ENCODE measurements at regions not wholly inside any gene's neighbourhood (a gene's known extent, or its start where the extent isn't known, plus 50 kb on each side); places are given as distances from the start of the nearest gene placed in this dataset.

DNA sequence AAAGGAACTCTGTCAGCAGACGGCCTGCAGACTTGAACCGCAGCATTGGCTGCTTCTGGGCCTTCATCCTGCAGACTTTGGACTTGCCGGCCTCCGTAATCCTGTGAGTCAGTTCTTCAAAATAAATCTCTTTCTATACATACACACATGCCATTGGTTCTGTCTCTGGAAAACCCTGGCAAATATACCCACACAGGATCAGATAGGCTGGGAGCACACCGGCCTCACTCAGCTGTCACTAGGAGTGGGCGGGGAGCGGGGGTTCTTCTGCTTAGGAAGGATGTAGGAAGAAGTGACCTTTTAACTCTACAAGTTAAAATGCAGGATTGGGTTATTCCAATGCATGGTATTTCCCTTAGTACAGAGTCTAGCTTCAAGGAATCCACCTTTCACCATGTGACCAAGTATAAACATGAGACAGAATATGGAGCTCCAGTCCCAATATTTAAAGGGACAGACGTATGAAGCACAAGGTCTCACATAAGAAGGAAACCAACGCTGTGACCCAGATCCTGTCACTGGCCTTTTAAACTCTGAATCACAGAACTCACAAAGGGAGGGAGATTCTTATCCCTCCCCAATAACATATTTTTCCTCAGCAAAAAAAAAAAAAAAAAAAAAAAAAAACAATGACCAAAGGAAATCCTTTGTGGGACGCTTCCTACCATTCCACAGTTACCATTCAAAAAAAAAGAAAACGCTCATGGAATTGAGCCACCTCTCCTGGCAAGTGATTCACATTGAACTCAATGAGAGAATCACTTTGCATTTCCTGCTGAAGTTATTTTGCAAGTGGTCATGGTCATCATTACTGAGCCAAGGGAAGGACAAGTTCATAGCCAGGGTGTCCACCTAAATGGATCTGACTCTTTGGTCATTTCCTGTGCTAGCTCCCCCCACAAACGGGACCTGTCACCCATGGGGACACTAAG, 352.9 kb downstream of the FOXO1 start:
- peak; percentile 46 for DNase-seq

DNA sequence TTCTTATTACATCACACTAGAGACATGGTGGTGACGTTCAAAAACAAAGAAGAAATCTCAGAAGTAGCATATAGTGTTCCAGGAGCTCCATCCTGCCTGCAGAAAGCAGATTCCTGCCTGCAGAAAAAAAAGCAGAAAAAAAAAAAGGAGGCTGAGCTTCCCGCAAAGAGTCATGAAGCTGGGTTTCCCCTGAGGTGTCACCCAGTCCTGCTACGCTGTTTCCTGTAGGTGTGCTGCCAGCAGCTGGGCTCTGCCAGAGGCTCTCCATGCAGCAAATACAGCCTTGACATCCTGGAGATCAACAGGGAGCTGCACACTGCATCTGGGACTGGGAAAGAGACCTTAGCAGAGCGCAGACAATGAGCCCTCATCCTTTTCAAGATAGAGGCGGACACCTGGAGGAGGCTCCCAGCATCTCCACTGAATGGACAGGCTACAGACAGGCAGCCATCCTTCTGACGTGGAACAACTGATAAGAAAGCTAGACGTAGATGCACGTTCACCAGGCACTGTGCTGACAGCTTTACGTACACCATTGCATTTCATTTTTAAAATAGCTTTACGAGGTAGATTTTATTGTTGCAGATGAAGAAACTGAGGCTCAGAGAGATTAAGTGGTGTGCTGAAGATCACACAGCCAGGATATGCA, 350.9 kb downstream of the FOXO1 start:
- DNase-seq, result no peak

DNA sequence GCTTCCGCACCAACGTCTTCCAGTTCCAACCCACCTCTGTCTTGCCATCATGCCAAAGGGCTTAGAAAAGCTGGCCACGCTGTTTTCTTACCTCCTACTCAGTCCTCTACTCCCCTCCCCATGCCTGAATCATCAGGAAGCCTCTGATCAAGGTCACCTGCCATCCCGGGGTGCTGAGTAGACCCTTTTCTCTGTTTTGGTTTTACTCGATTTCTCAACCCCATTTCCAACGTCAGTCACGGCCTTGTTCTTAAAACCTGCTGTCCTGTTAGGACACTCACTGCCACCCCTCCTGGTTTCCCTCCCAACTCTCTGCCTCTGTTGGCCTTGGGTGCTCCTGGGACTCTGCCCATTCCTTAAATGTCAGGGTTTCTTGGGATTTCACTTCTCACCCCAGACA, 350.1 kb downstream of the FOXO1 start:
- DNase-seq, result no peak

DNA sequence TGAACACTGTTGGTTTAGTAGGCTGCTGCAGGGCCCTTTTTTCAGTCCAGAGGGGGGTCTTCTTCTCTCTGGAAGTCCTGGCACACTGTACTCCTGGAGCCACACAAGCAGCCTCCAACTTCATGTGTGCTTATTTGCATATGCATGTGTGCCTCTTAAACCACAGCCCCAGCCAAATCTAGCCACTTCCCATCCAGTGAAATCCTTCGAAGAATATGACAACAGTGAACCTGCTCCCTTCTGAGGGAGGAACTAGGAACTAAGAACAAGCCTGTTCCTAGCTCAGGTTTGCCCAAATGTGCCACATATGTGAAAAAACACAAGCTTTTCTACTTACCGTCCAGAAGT, 348.5 kb downstream of the FOXO1 start:
- no peak for DNase-seq

DNA sequence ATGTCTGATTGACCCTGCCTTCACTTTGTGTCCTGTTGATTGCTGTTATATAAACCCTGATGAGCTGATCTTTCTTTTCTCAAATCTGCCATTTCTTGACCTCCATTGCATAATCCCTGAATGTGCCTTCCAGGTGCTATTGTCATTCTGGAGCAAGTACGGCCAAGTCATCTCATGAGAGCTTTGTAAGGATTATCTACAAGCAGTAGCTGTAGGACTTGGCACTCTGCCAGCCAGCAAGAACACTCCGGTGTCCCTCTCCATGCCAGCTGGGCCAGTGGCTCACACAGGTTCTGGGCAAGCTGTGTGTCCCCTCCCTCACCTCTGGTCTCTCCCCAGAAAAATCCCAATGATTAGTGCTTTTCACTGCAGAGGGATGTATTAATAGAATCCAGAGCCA, 348.1 kb downstream of the FOXO1 start:
- no peak for DNase-seq

DNA sequence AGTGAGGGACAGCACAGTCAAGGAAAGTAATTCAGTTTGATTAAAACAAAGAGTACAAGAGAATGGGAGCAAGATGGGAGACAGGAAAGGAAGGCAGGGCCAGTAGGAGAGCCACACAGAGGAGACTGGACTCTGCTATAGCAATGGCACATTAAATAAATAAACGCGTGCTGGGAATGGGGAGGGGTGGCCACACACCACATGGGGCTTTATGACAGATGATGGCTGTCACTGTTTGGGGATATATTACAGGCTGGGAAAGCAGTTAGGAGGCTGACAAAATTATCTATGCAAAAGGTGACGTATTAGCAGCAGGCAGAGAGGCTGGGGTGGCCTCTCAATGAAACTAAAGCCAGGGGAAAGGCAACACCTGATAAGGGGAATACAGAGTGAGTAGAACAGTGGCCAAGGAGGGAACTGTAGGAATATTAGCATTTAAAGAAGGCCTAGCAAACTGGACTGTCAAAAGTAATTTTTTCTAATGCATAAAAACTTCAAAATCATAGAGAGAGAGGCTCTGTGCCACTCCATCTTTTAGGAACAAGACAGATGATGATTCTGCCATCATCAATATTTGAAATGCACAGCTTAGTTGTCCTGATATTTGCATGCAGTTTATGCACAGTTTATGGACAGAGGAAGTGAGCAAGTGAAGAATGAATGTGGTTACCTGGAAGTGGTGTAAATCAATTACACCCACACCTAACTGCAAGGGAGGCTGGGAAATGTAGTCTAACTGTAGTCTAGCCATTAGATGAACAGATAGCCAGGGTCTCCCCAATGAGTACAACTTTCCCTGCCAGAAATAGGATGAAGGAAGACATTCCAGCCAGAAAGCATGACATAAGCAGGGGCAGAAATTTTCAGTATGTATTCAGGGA, 346.5 kb downstream of the FOXO1 start:
- no peak for DNase-seq

DNA sequence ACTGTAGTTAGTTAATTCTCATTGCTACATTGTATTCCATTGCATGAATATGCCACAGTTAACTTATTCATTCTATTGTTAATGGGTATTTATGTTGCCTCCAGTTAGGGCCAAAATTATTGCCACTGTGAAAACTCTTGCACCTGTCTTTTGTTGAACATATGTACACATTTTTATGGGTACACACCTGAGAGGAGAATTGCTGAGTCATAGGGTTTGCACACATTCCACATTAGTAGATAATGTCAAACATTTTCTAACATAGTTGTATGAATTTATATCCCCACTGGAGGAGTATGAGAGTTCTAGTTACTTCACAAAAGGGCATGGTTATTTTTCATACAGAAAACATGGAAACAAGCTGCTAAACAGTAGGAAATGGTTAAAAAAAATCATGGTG, 338.4 kb downstream of the FOXO1 start:
- DNase-seq, result no peak

DNA sequence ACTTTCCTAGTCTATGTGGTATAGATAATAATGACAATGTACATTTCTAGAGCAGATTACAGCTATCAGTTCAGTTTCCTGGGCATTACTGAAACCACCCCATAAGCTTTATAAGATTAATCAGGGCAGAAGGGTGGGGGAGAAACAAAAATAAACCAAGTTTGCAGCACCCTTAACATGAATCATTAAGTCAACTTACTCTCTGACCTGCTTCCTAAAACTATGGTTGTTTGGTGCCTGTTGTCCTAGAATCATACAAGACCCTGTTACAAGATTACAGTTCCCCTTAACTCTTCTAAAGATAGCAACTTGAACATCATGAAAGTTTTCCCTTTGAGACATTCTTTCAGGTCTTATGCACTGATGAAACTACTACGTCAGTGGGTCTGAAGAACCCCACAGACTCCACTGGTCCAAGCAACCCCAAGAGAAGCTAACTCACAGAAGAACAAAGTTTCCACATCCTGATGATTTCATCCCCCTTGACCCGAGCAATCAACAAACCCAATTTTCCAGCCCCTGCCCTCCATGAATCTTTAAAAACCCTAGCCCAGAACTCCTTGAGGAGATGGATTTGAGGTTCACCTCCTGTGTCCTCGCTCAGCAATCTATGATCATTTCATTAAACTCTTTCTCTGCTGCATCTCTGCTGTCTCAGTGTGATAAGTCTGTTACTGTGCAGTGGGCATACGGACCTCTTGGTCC, 336.5 kb downstream of the FOXO1 start:
- DNase-seq, result no peak

DNA sequence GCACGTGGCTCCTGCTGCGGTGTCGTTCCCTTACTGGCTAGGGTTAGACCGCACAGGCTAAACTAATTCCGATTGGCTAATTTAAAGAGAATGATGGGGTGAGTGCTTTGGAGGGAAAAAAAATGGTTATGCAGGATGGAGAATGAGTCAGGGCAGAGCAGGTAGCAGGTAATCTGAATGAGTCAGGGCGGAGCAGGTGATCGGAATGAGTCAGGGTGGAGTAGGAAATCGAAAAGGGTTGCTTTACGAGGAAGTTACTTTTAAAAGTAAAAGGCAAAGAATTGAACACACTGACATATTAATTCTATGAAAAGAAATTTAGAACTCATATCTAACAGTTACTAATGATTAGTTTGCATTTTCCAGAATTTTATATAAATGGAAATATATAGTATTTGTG, 335.5 kb downstream of the FOXO1 start:
- DNase-seq, result no peak

DNA sequence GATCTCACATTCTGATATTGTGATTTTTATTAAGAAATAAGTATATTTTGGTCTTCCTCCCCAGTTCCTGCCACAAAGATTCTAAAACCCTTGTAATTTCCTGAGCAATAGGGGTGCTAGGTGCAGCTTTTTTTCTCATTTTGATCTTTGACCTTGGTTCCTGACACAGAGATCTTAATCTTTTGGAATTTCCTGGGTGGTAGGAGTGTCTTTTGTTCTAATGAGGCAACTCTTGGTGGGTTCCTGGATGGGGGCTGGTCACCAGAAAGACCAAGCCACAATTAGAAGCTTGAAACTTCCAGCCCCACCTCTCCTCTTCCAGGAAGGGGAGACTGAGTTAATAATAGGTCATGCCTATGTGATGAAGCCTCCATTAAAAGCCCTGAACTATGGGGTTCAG, 334.6 kb downstream of the FOXO1 start:
- no peak for DNase-seq

DNA sequence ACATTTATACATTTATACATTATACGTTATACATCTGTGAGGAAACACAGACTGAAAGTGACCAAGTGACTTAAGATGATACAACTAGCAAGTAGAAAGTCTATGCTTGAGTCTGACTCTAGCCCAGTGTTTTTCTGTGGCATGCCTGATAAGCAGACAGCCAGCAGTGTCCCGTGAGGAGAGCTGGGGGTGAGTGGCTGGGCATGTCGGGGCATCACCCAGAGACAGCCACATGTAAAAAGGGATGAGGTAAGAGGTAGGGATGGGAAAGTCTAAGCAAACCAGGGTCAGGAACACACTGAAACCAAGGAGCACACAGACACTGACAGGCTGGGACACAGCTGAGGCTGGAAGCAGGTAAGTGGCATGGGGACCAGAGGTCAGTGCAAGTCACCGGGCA, 333.2 kb downstream of the FOXO1 start:
- DNase-seq, result no peak

DNA sequence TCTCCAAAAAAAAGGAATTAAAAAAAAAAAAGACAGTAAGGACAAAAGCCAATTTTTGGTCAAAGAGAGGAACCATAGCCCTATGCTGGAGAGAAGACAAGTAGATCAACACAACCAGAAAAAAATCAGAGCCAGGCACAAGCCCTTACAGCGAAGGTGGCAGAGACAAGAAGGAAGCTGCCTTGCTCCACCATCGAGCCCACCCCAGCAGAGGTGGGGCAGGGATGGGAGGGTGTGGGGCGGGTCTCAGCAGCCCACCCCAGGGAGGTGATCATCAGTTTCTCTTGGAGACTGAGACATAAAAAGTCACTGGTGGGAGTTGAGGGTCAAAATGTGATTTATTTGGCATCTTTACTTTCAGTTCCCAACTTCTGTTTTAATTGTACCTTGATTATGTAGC, 332.4 kb downstream of the FOXO1 start:
- DNase-seq, result no peak

DNA sequence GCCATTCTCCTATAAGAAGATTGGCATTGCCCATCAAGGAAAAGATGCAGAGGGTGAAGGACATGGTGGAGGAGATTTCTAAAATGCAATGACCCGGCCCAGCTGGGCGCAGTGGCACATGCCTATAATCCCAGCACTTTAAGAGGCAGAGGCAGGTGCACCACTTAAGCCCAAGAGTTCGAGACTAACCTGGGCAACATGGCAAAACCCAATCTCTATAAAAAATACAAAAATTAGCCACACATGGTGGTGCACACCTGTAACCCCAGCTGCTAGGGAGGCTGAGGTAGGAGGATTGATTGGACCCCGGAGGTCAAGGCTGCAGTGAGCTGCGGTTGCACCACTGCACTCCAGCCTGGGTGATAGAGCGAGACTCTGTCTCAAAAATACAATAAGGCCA, 331.8 kb downstream of the FOXO1 start:
- DNase-seq, result no peak

DNA sequence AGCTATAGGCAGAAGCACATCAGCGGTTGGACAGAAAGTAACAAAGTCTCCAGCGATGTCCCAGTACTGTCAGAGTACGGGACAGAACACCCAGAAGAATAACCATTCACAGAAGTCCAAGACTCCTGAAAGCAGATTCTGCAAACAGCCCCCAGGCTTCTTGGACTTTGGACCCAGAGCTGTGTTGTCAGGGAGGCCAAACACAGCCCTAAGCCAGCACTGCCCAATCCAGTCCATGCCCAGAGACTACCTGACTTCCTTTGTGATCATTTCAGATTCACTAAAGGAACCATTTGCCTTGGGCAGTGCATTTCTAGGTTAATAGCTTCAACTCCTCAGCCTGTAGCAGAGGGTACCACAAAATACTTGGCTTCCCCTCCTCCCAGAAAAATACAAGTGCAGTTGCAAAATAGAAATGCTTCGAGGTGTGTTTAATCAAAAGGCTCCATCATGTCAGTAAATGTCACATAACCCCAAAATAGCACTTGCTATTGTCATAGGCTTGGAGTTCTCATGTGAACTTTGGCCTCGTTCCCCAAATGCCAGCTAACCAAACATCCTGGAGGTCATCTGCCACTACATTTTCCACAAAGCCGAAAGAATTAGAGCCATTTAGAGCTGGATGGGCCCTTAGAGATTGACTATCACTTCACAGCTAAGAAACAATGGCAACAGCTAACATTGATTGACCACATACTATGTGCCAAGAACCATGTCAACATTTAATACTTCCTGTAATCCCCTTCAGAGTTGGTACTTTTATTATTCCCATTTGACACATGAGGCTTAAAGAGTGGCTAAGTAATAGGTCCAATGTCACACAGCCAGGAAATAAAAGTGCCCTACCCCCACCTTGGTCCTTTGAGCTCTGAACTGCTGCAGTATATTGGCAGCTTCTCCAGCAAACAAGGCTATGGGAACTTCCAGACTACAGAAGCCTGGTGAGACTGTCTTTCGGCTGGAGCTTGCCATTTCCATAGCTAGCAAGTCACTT, 329.9 kb downstream of the FOXO1 start:
- DNase-seq, result peak; percentile 37

DNA sequence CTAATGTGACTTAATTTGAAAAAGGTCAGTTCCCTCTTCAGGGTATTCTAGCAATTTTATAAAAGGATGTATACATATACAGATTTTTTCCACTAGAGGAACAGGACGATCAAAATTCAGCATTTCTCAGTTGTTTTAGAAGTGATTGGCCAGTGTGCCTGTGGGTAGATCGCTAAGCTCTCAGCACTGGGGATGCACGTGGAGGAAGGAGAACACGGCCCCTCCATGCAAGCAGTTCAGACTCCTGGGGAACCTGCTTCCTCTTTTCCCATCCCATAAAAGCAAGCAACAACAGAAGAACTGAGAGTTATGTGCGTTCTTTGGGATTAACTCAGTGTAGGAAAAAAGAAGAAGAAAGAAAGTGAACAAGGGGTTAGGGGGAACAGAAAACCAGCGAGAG, 328.8 kb downstream of the FOXO1 start:
- DNase-seq, result no peak

DNA sequence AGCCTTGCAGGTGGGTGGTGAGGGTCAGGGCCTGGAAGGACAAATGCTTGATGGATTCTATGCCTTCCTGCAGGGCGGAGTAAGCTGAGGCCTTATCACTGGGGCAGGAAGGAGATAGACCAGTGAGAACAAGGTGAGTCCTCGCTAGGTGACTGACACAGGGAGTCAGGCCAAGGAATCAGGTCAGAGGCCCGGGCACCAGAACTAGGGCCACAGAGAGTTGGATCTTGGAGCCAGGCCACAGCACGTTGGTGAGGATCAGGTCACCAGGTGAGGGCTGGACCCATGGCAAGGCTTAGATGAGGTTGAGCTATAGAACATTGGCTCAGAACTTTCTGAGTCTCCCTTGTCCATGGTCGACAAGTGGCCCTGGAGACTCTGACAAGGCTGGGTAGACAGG, 328.2 kb downstream of the FOXO1 start:
- no peak for DNase-seq

DNA sequence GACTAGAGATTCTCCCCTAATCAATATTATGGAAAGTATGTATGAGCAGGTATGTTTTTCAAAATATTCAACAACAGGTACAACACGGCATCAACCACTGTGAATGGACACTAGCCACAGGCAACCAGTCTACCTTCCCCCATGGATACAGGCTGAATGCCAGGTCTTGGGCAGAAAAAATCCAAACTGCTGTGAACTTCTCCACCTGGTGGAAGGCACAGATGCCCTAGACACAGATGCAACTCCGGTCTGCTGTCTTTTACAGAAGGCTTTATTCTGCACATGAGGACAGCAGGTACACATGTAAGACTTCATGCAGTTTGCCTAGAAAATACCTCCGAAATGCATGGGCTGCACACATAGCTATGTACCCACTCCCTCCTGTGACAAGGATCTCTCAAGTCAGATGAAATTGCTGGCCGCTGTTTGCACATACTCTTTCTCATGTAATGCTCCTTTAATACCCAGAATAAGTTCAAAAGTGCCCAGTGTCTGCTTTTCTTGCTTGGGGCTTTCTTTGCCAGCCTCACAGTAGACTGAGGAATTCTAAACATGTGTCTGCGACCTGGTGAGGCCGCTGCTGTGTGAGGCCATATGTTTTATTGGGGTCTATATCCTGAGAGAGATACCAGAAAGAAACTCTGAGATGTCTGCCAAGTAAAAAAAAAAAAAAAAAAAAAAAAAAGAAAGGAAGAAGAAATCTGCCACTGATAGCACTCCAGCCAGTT, 325.9 kb downstream of the FOXO1 start:
- no peak for DNase-seq

DNA sequence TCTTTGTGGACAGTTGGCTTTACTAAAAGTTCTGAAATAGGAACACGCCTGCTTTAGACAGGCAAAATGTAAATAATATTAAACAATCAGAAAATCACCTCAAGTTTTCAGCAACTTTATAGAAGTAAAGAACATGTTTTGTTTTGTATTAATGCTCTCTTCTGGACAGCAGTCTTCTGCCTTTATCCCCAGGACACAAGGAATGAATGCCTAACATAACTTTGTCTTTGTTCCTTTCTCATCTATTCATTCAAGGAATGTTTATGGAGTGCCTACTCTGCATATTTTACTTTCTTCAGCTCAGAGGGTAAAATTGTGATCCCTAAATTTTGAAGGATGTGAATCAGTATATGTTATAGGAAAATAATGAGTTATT, 325.4 kb downstream of the FOXO1 start:
- no peak for DNase-seq

DNA sequence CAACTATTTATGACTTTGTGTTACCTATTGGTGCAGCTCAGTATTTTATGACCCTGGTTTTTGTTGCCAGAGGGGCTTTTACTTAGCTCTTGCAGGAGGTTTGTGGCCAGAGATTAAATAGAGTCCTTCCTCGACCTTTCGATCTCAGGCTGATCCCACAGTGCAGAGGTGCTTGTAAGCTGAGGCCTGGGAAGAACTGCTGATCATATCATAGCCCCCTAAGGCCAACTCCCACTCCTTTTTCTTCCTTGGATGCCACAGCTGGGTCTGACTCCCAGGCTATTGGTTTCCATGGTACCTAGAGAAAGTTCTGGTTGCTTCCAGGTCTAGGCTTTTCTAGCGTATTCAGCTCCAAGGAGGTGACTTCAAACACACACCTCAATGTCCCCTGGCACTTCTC, 324.9 kb downstream of the FOXO1 start:
- no peak for DNase-seq

DNA sequence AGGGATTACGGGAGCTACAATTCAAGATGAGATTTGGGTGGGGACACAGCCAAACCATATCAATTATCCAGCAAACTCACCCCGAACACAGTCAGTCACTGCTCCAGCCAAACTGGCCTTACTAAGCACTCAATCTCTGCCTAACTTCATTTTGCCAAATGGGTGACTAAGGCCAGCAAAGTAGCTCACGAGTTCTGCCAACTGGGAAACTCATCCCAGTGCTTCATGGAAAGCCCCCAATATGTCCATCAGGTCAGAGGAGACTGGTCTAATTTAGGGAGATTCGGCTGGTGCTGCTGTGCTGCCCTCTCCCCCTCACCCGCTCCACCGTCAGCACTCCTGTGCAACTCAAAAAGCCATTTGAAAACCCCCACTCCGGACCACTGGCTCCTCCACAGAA, 324.0 kb downstream of the FOXO1 start:
- DNase-seq, result no peak

DNA sequence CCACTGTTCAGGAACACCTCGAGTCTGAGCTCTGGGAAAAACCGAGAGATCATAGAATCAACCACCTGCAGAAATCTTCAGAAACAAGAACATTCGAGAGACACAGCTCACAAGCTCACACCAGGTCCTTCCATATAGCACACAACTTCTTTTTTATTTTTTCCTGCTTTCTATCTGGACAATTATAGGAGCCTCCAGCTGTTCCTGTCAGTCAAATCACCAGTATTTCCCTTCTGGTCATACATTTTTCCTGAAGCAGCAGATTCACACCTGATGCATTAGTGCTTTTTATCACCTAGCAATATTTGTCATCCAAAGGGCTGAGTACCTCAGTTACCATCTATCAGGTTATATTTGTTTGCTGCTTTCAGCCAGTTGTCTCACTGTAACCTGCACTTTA, 323.5 kb downstream of the FOXO1 start:
- no peak for DNase-seq
